Spinal cord (tissue), 9 donors: ENCODE measurements at regions not wholly inside any gene's neighbourhood (a gene's known extent, or its start where the extent isn't known, plus 50 kb on each side); places are given as distances from the start of the nearest gene placed in this dataset.
A peak's percentile ranks its signal among the peaks of the same experiment; 100 is the strongest.

Source experiments
- DNase-seq, 6 donors: peaks; one replicate each; pipeline versions ENCODE4 v3.0.0 to v3.0.0-alpha.2; 2013 to 2015; ENCODE audit warnings: low spot score in 6 of 6, low read depth in 4 of 6
- H3K27ac ChIP-seq: one replicate; pipeline ENCODE4 v1.5.1; 2013; ENCODE audit warnings: low read depth, low read length, control low read depth
- H3K27me3 ChIP-seq: one replicate; pipeline ENCODE4 v1.6.1; 2013; ENCODE audit warnings: low read length; ENCODE audit not compliant: control insufficient read depth, insufficient read depth
- H3K36me3 ChIP-seq: one replicate; pipeline ENCODE4 v1.6.1; 2013; ENCODE audit warnings: low read length; ENCODE audit not compliant: control insufficient read depth, insufficient read depth
- H3K4me1 ChIP-seq: one replicate; pipeline ENCODE4 v1.6.1; 2013; ENCODE audit warnings: low read length; ENCODE audit not compliant: control insufficient read depth, insufficient read depth
- H3K4me3 ChIP-seq: one replicate; pipeline ENCODE4 v1.5.1; 2013; ENCODE audit warnings: low read depth, low read length, control low read depth
- H3K9me3 ChIP-seq: one replicate; pipeline ENCODE4 v1.6.1; 2013; ENCODE audit warnings: low read length; ENCODE audit not compliant: control insufficient read depth, insufficient read depth
- WGBS: methylation state at CpG from one replicate; pipeline ENCODE4 v1.1.5; 2013; ENCODE audit warnings: missing lambda C conversion rate; ENCODE audit not compliant: insufficient coverage; 5-methylcytosine and 5-hydroxymethylcytosine counted together
- donor health status: healthy.

GRCh38 chr4:123485601-123486000 is 89.0 kb downstream of the SPRY1 start:
- peak in 1 of 6 donors; percentile 50 for DNase-seq
- no CpG with 5 or more reads among the region's 1 CpG for WGBS

DNA sequence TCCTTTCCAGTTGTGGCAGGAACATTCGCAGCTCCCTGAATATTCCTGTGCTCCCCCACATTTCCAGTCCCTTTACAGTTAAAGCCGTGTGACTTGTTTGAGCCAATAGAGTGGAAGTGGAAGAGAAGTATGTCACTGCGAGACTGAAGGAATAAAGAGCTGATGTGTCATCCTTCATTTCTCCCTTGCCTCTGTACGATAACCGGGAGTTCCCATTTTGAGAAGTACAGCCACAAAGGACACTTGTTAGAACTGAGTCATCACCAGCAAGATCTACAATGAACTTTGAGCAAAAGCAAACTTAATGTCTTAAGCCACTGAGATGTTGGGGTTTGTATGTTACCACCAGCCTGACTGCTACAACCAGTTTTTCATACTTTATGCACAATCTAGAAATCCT is 92.3 kb downstream of the SPRY1 start:
- Histone ChIP-seq H3K36me3 (no peaks in the 10 kb centered on the region), H3K4me1 (no peaks in the 10 kb centered on the region), H3K9me3 (no peaks in the 10 kb centered on the region), H3K27ac (no peak overlapping the region), H3K27me3 (no peaks in the 10 kb centered on the region), H3K4me3 (no peak overlapping the region)
- DNase-seq: no peak
- no CpG with 5 or more reads among the region's 5 CpGs for WGBS

More at GRCh38 chr4:123485601-123486000, 89.0 kb downstream of the SPRY1 start:
- H3K9me3 ChIP-seq: no peaks in the 10 kb centered on the region
- no peaks in the 10 kb centered on the region for H3K4me1 ChIP-seq
- H3K4me3 ChIP-seq: no peak overlapping the region
- no peaks in the 10 kb centered on the region for H3K36me3 ChIP-seq
- H3K27ac ChIP-seq: no peak overlapping the region
- no peaks in the 10 kb centered on the region for H3K27me3 ChIP-seq

DNA sequence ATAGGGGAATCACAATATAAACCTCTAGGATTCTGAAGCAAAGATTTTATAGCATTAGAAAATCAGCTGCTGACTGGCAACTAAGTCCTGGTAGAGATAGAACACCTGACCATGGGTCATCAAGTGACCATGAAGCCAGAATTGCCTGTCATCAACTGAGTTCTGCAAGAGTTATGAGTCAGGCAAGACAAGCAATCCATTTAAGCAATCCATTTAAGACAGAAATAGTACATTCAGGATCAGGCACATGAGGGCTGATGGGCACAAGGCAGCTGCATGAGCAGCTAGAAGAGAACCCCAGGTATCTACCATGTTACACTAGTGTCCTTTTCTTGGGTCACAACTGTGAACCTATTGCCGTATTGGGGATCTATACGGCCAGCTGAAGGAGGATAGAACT is 98.9 kb downstream of the SPRY1 start:
- no CpG with 5 or more reads among the region's 2 CpGs for WGBS
- Histone ChIP-seq H3K9me3 (no peaks in the 10 kb centered on the region), H3K36me3 (no peaks in the 10 kb centered on the region), H3K27ac (no peak overlapping the region), H3K4me1 (no peaks in the 10 kb centered on the region), H3K27me3 (no peaks in the 10 kb centered on the region), H3K4me3 (no peak overlapping the region)
- no peak for DNase-seq

- no peak overlapping the region for H3K27ac ChIP-seq
- no peak overlapping the region for H3K4me3 ChIP-seq
- WGBS: 100% methylated on average over 4 of the region's 4 CpGs
- H3K27me3 ChIP-seq: no peaks in the 10 kb centered on the region
- no peaks in the 10 kb centered on the region for H3K9me3 ChIP-seq
- H3K4me1 ChIP-seq: no peaks in the 10 kb centered on the region
- DNase-seq: no peak
- H3K36me3 ChIP-seq: no peaks in the 10 kb centered on the region
These were observed 99.8 kb downstream of the SPRY1 start for GRCh38 chr4:123496421-123496820.

DNA sequence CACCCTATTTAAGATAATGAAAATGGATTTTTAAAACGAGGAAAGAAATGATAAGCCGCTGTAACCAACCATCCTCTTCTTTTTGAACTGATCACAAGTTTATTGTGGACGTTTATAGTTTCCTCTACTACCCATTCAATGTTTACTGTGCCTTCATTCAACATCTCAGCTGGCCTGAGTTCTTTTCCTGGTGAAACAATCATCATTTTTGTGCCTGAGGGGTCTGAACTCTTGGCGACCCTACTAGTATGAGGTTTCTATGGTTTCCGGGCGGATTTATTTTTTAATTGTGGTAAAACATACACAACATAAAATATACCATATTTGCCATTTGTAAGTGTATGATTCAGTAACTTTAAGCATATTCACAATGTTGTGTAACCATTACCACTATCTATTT is 100.7 kb downstream of the SPRY1 start:
- Histone ChIP-seq H3K27me3 (no peaks in the 10 kb centered on the region), H3K36me3 (no peaks in the 10 kb centered on the region), H3K4me1 (no peaks in the 10 kb centered on the region), H3K9me3 (no peaks in the 10 kb centered on the region), H3K4me3 (no peak overlapping the region), H3K27ac (no peak overlapping the region)
- DNase-seq: no peak
- no CpG with 5 or more reads among the region's 6 CpGs for WGBS

- Histone ChIP-seq H3K36me3 (no peaks in the 10 kb centered on the region), H3K27ac (no peak overlapping the region), H3K4me3 (no peak overlapping the region), H3K9me3 (no peaks in the 10 kb centered on the region), H3K27me3 (no peaks in the 10 kb centered on the region), H3K4me1 (peaks cover 15% of the 10 kb centered on the region)
- no peak for DNase-seq
- no CpG with 5 or more reads among the region's 1 CpG for WGBS
These were observed 105.1 kb downstream of the SPRY1 start for GRCh38 chr4:123501733-123502132.

GRCh38 chr4:123503698-123504363 is 107.2 kb downstream of the SPRY1 start:
- Histone ChIP-seq H3K9me3 (peaks cover 1% of the 10 kb centered on the region), H3K4me1 (peaks cover 16% of the 10 kb centered on the region), H3K4me3 (no peak overlapping the region), H3K27me3 (no peaks in the 10 kb centered on the region), H3K36me3 (no peaks in the 10 kb centered on the region), H3K27ac (no peak overlapping the region)
- no peak for DNase-seq
- WGBS: 96% methylated on average over 3 of the region's 4 CpGs

DNA sequence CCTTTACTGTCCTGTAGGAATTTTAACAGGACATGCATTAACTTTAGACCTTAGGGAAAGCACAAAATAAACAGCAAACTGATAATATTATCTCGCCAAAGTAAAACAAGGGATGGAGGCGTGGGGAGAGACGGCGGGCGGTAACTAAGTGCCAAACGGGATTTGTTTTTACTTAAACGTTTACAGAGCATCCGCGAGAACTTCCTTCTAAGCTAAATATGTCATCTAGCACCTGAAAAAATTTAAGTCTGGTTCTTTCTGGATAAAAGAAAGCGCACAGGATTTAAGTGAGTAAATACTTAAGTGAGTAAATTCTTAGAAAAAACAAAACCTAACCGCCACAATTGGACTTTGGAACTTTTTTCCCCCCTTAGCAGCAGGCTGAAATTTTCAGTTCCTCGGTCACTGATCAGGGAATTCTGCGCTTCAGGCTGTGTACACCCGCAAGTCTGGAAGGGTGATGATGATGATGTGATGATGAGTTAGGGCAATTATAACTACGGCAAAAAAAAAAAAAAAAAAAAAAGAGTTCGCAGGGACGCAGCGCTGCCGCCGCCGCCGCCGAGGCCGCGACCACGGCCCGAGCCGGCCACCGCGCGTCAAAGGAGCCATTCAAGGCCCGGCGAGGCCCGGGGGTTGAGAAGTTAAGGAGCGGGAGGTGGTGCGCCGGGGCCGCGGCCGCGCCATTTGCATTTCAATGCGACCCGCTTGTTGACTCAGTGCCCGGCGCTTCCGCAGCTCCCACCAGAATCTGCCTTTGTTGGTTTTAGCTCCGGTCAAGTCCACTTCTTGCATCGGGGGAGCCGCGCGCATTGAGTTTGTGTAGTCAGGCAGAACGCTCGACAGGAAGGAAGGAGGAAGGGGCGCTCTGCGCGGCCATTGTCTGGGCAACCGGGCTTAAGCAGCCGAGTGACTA is 108.8 kb downstream of the SPRY1 start:
- Histone ChIP-seq H3K4me3 (peak overlapping the region; percentile 72), H3K4me1 (peaks cover 16% of the 10 kb centered on the region), H3K27me3 (no peaks in the 10 kb centered on the region), H3K36me3 (no peaks in the 10 kb centered on the region), H3K27ac (peak overlapping the region; percentile 91), H3K9me3 (peaks cover 1% of the 10 kb centered on the region)
- WGBS: under 1% methylated on average over 43 of the region's 58 CpGs
- peak; percentile 79 to 96 (median 86) for DNase-seq

GRCh38 chr4:123506011-123506695 is 109.6 kb downstream of the SPRY1 start:
- peaks cover 16% of the 10 kb centered on the region for H3K4me1 ChIP-seq
- peak overlapping the region; percentile 91 for H3K27ac ChIP-seq
- peaks cover 1% of the 10 kb centered on the region for H3K9me3 ChIP-seq
- H3K4me3 ChIP-seq: peak overlapping the region; percentile 72
- no peaks in the 10 kb centered on the region for H3K36me3 ChIP-seq
- WGBS: 6% methylated on average over 12 of the region's 17 CpGs
- H3K27me3 ChIP-seq: no peaks in the 10 kb centered on the region
- no peak for DNase-seq
